DMS153 (cell line): ENCODE measurements at regions not wholly inside any gene's neighbourhood (a gene's known extent, or its start where the extent isn't known, plus 50 kb on each side); places are given as distances from the start of the nearest gene placed in this dataset.
"Not testable (repeated sequence)": the region's sequence is repeated elsewhere in the genome, so short reads cannot be mapped to it uniquely, and the experiment has no call there.

Source experiments
- DNase-seq: peaks from one replicate; lab custom pipeline; 2025; lab: John Stamatoyannopoulos, UW

DNA sequence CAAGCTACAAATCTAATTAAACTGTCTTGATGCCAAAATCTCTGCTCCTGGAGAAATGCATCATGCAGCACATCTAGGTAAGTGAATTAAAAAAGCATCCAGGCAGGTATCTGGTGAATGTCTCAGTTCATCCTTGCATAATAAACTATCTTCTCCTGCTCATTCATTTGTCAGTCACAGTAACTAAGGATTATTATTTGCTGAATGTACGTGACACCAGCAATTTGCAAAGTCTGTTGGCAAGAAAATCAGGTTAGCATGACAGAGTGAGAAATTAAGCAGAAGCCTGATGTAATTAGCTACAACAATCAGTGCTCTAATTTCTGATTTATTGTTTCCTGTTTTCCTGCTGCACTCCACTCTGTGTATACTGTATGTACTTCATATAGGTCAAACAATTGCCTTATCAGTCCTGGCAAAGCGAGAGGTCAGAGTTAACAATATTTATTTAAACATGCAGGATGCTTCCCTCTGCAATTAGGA, 213.6 kb downstream of the FBXO8 start:
- DNase-seq = peak; percentile 72

DNA sequence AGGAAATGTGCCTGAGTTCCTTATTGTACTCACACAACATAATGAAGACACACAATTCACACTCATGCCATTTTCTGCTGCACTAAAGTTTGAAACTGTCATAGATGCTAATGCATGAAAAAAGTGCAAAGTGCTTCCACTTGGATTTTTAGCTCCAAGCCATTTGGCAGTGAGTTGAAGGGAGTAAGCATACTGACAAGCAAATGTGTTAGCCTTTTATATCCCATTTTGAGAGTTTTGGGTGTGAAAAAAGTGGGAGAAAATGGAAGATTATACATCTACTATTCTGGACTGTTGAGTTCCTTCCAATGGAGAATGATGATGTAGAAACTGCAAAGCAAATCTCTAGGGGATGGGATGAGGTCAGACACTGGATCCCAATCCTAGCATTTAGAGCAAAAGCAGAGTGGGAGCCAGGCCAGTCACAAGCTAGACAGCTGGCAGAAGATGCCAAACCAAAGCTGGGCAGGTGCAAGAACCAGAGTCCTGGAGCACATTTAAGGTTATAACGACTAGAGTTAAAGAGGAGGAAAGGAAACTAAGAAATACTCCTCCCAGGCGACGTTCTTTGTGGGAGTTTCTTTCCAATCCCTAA, 216.8 kb downstream of the FBXO8 start:
- no peak for DNase-seq

DNA sequence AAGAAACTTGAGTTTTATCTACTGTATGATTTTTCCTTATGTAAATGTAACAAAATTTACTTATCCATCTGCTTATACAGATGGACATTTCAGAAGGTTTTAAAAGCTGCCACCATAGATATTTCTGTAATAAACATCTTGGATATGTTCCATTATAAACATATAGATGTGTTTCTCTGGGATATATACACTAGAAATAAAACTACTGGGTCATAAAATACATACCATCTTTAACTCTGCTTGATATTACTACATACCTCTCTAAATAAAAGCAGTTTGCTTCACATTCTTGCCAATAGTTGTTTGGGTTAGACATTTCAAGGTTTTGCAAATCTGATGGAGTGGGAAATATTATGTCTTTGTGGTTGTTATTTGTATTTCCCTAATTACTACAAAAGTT, 220.6 kb downstream of the FBXO8 start:
- DNase-seq = no peak

- no peak for DNase-seq
Observed at GRCh38 chr4:174061026-174061425, 222.4 kb downstream of the FBXO8 start.

GRCh38 chr4:174058846-174059245, 224.6 kb downstream of the FBXO8 start:
- no peak for DNase-seq

- no peak for DNase-seq
Observed at GRCh38 chr4:174056959-174057358, 226.5 kb downstream of the FBXO8 start.

DNA sequence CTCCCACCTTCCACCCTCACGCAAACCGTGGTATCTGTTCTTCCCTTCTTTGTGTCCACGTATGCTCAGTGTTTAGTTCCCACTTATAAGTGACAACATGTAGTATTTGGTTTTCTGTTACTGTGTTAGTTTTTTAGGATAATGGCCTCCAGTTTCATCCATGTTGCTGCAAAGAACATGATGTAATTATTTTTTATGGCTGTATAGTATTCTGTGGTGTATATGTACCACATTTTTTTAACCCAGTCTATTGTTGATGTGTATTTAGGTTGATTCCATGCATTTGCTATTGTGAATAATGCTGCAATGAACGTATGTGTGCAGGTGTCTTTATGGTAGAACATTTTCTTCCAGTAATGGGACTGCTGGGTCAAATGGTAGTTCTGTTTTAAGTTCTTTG, 228.1 kb downstream of the FBXO8 start:
- no peak for DNase-seq

GRCh38 chr4:174053895-174054294, 229.6 kb downstream of the FBXO8 start:
- DNase-seq = no peak

GRCh38 chr4:174047363-174047762, 236.1 kb downstream of the FBXO8 start:
- DNase-seq = no peak

GRCh38 chr4:174045829-174046228, 237.6 kb downstream of the FBXO8 start:
- not testable (repeated sequence) for DNase-seq

DNA sequence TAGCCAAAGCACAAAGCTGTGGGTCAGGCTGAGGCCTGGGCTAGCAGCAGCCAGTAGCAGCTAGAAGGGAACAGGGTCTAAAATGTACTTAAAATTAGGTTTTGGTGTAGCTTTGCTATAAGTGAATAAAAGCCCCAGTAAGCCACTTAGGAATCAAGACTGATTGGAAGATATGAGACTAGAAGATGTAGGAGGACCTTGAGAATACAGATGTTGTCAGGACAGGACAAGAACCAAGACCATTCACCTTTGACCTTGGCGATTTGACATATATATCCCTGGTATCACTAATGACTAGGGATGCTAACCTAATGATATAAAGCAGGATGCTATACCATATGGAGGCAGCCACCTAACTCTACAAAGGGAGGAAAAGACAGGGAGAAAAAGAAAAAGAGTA, 238.1 kb downstream of the FBXO8 start:
- DNase-seq = no peak

GRCh38 chr4:174041555-174042105, 241.8 kb downstream of the FBXO8 start:
- no peak for DNase-seq

DNA sequence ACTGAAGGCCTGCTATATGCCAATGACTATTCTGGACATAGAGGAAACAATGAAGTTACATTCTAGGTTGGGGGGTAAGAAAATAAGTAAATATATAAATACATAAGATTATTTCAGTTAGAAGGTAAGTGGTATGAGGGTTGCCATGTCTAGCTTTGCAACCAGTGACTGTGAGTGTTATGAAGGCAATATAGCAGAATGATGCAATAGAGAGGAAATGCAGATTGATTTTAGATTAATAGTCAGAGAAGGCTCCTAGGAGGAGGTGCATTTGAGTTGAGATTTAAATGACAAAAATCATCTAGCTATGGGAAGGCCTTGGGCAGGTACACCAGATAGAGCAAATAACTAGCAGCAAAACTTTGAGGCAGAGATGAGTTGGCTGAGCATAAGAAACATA, 243.2 kb downstream of the FBXO8 start:
- DNase-seq = no peak

GRCh38 chr4:174038481-174038880, 245.0 kb downstream of the FBXO8 start:
- DNase-seq = no peak

DNA sequence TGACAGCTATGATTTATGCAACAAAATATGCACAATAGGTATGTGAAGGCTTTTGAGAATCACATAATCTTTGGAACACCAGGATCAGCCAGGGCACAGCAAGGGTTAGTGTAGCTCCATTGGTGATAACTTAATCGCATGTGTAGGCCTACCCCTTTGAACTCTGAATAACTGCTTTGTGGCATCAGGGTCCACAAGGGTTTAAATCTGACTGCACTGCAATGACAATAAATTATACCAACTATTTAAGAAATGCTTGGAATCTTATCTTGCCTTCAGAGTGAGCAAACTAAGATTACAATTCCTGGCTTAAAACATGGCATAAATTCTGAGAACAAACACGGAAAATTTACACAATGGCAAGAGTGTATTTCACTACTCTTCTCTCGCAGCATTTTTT, 245.8 kb downstream of the FBXO8 start:
- DNase-seq = no peak

DNA sequence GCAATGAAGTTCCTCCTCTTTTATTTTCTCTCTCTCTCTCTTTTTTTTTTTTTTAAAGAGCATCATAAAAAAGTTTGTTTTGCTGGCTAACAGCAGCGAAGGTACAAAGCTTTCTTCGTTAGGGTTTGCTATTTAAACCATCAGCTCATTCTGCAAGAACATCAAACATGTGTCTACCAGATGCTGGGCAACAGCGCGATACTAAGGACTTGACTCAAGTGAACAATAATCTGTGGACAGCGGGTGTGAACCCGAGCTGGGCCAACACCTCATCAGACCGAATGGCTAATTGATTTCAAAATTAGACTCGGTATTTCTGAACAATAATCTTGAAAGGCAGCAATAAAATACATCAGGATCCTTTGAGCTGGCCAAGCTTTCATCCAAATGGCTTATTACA, 246.4 kb downstream of the FBXO8 start:
- no peak for DNase-seq

GRCh38 chr4:174036576-174036975, 246.9 kb downstream of the FBXO8 start:
- peak; percentile 32 for DNase-seq

- peak; percentile 75 for DNase-seq
Observed at GRCh38 chr4:174036111-174036510, 247.4 kb downstream of the FBXO8 start.

DNA sequence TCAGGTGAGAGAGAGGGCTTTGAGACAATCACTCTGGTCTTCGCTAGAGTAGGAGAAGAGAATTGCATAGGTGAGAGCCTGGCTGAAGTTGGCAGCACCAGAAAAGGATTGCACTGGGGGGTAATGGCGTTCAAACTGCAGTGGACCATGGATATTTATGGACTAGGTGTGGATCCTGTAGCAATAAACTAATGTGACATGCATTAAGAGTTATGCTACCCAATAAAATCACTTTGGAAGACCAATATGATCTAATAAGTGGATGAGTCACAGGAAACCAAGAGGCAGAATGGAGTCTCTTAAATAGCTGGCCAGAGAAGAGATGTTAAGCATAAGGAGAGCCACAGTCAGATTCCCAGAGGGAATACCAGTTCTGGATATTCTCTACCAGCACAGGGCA, 259.8 kb downstream of the FBXO8 start:
- DNase-seq = no peak

DNA sequence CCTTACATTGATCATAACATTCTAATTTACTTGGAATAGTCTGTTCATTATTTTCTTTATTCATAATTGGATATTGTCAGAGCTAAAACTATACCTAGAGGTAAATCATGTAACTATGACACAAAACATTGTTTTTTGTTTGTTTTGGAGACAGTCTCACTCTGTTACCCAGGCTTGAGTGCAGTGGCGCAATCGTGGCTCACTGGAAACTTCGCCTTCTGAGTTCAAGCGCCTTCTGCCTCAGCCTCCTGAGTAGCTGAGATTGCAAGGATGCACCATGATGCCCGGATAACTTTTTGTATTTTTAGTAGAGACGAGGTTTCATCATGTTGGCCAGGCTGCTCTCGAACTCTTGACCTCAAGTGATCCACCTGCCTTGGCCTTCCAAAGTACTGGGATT, 265.2 kb downstream of the FBXO8 start:
- no peak for DNase-seq

GRCh38 chr4:174016251-174016650, 267.2 kb downstream of the FBXO8 start:
- no peak for DNase-seq

DNA sequence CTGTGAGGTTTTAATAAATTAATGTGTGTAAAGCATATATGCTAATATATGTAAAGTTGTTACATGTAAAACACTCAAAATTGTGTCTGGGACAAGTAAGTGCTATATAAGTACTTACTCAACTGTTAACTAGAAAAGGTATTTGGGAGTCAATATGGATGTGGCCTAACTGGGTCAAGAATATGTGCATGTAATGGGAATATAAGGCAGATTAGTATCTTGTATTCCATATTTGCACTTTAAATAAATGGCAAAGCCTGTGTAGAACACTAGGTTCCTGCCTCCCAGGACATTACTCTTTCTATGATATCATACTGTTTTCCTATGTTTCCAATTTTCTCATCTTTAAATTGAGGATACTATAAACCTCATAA, 270.6 kb downstream of the FBXO8 start:
- no peak for DNase-seq

GRCh38 chr4:174012135-174012885, 271.2 kb downstream of the FBXO8 start:
- no peak for DNase-seq

DNA sequence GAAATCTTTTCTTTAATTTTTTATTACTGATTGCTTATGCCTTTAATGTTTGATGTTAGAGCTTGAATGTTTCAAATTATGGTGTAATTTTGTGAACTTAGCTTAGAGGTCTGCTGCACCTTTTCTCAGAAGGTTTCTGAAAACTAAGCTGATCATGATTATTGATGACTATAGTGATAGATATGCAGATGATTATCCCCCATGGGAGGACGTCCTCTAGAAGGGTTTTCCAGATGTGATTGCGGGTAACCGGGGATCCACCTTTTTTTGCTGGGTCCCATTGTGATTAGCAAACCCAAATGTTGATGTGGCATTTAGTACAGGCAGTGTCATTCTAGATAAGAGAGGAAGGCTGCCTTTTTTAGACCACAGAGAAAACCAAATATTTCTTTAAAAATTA, 272.9 kb downstream of the FBXO8 start:
- no peak for DNase-seq
